Gastrocnemius medialis (tissue), 4 donors: ENCODE measurements at regions not wholly inside any gene's neighbourhood (a gene's known extent, or its start where the extent isn't known, plus 50 kb on each side); places are given as distances from the start of the nearest gene placed in this dataset.

Experiments used
- CTCF ChIP-seq, 5 experiments: fragments of 450-650 bp in 3 of 5; fragments of 200-600 bp in 2 of 5; sonication (generic) in 2 of 5; IDR thresholded peaks in 4 of 5; conservative IDR thresholded peaks in 1 of 5; 1 replicate in 4 of 5; 2 replicates in 1 of 5; pipeline ENCODE4 v1.5.1; 2016 to 2019; ENCODE audit warnings: antibody characterized with exemption in 5 of 5, mild to moderate bottlenecking in 3 of 5, moderate library complexity in 3 of 5
- POLR2A ChIP-seq, 2 donors: fragments of 450-650 bp; IDR thresholded peaks; one replicate each; pipeline ENCODE4 v1.6.1; 2017; ENCODE audit warnings: antibody characterized with exemption in 2 of 2, mild to moderate bottlenecking in 2 of 2, moderate library complexity in 2 of 2

- TF ChIP-seq CTCF (IDR thresholded peaks at IDR 0.05 in 4 of 5, conservative IDR thresholded peaks at IDR 0.05 in 1 of 5) (no peak), POLR2A (IDR thresholded peaks at IDR 0.05) (no peak)
Observed at GRCh38 chr14:97331526-97331925, 534.3 kb downstream of the VRK1 start.
